NCI-H146 (cell line): ENCODE measurements at regions not wholly inside any gene's neighbourhood (a gene's known extent, or its start where the extent isn't known, plus 50 kb on each side); places are given as distances from the start of the nearest gene placed in this dataset.
"Not testable (repeated sequence)": the region's sequence is repeated elsewhere in the genome, so short reads cannot be mapped to it uniquely, and the experiment has no call there.

ENCODE experiments used
- DNase-seq: peaks from one replicate; lab custom pipeline; 2025; lab: John Stamatoyannopoulos, UW

DNA sequence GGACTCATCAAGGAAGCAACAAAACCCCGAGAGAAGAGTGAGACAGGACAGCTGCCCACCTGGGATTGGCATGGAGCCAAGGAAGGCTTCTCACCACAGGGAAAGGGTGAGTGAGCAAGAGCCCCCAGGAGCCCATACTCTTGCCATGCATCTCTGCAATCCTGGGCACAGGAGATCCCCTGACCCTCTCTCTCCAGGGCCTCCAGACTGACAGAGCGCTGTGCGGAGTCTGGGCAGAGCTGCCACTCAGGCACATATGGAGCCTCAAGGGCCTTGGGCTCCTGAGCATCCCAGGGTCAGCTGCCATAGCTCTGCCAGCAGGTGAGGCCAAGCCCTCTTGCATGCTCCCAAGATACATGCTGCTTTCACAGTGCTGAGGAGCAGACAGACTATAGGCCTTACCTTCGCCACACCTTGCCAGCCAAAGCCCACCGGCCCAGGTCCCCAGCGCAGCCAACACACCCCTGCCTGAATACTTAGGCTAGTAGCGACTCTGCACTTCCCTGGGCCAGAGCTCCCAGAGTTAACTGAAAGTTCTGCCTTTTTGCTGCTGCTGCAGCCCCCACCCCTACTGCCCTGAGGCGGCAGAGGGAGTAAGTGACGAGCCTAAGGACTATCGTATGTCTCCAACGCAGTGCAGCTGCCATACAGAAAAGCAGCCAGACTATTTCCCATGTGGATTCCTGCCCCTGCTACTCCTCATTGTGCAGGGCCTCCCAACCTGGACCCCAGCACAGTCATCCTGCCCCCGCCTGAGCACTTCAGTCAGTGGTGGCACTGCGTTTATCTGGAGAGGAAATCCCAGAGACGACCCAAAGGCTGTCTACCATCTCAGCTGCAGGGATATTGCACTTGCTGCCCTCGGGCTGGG, 251.6 kb downstream of the SPATA31A6 start:
- DNase-seq = peak; percentile 68

DNA sequence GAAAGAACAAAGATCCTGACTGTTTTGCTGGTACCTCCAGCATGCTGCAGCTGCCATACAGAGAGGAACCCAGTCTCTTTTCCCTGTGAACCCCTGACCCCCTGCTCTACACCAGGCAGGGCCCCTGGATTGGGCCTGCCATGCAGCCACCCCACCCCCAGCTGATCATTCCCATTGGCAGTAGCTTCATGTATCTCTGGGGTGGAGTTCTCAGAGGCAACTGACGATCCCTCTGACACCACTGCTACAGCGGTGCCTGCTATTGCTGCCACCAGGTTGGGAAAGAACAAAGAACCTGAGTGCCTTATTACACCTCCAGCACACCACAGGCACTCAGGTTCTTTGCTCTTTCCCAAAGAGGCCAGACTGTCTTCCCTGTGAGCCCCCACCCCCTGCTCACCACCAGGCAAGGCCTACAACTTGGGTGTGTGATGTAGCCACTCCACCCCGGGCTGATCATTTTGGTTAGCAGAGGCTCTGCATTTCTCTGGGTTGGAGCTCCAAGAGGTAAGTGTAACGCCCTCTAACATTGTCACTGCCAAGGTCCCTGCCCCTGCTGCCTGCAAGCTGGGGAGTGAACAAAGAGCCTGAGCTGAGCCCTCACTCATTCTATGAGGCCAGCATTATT, 252.4 kb downstream of the SPATA31A6 start:
- peak; percentile 29 for DNase-seq

DNA sequence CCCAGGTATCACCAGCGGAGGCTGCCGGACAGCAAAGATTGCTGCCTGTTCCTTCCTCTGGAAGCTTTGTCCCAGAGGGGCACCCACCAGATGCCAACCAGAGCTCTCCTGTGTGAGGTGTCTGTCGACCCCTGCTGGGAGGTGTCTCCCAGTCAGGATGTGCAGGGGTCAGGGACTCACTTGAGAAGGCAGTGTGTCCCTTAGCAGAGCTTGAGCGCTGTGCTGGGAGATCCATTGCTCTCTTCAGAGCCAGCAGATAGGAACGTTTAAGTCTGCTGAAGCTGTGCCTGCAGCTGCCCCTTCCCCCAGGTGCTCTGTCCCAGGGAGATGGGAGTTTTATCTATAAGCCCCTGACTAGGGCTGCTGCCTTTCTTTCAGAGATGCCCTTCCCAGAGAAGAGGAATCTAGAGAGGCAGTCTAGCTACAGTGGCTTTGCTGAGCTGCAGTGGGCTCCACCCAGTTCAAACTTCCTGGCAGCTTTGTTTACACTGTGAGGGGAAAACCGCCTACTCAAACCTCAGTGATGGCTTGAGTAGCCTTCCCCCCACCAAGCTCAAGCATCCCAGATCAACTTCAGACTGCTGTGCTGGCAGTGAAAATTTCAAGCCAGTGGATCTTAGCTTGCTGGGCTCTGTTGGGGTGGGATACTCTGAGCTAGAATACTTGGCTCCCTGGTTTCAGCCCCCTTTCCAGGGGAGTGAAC, 253.7 kb downstream of the SPATA31A6 start:
- not testable (repeated sequence) for DNase-seq

DNA sequence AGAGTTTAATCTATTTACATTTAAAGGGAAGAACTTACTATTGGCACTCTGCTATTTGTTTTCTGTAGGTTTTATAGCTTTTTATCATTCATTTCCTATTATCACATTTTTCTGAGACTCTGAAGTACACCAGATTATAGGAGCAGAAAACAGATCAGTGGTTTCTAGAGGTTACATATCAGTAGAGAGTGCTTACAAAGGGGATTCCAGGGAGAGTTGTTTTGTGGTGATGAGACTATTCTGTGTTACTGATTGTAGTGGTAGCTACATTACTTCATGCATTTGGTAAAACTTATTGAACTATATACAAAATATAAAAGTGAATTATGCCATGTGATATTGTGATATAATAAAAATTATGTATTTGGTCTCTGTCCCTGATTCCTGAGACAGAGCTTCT, 259.2 kb downstream of the SPATA31A6 start:
- DNase-seq = not testable (repeated sequence)

DNA sequence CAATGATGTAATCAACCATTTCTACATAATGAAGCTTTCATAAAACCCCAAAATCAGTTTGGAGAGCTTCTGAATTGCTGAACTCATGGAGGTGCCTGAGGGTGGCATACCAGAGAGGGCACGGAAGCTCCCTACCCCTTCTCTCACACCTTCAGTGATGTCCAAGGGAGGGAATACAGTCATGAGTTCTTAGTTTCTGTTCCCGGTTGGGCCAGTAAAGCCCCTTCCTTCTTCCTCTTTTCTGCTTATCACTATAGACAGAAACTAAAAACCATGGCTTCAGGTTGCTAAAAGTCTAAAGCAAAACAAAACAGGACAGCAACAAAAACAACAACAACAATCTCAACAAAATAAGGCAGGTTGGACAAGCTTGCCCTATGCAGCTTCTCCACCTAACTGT, 260.0 kb downstream of the SPATA31A6 start:
- DNase-seq = not testable (repeated sequence)

DNA sequence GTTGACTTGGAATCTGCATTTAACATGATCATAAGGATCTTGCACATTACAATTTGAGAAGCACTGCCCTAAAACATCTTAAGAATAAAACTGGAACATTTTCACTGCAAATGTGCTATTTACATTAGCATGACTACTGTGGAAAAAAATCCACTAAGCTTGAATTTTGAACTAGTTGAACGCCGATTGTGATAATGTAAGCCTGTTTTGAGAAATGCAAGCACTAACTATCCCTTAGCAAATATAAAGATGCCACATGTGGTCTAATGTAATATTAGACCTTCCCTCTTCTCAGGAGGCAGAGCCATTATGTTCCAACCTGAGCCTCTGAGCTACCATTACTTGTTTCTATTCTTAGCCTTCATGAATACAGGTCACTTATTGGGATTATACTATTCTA, 278.0 kb downstream of the SPATA31A6 start:
- DNase-seq = peak; percentile 32

DNA sequence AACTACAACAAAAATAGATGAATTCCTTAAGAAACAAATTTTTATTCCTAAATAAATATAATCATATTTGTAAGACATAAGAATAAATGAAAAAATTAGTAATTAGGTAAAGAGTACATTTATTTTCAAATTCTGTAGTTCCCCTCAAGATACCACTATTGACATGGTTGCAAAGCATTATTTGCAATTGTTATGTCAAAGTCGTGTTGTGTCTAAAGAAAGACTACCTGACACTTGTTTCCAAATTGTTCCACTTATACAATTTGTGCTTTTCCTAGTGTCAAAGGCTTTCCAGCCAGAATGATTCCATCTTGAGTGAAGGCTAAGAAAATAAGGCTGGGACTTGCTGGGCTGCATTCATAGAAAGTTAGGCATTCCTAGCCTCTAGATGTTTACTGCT, 278.4 kb downstream of the SPATA31A6 start:
- DNase-seq = not testable (repeated sequence)

DNA sequence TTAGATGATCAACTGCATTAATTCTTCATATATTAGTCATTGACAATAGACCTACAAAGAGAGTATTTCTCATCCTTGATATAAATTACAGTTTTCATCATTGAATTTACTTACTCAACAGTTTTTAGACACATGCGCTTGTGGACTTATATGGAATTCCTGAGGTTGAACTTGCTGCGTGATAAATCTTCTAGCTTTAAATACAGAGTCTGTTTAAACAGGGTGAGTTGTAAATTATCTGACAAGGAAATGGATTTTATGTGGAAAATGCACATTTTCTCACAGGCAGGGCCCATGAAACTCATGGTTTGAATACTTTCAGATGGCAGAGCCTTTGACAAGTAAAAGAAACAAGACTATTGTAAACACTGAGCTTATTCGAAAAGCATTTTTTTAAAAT, 280.5 kb downstream of the SPATA31A6 start:
- not testable (repeated sequence) for DNase-seq

DNA sequence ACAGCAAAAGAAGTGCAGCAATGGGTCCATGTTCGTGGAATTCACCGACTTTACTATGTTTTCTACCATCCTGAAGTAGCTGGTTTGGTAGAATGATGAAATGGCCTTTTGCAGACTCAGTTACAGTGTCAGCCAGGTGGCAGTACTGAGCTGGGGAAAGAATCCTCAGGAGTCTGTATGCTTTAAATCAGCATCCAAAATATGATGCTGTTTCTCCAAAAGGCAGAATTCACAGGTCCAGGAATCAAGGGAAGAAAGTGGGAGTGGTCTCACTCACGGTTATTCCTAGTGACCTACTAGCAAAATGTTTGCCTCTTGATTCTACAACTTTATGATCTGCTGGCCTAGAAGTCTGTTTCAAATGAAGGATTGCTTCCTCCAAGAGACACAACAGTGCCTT, 287.1 kb downstream of the SPATA31A6 start:
- DNase-seq = peak; percentile 29

DNA sequence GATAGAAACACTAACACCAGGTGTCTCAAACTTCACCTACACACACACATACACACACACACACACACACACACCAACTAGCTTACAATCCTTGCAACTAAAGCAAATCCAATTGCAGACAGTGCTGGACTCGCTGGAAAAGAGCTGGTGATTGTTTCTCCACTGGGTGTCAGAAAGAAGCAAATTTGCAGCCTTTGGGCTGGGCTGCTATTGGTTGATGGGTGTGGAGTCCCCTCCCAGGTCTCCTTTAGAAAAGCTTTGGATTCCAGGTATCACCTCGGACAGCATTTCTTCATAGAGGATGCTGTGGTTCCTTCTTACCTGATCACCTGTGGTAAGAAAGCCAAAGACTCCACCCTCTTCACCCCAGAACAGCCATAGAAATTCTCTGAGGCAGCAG, 307.5 kb downstream of the SPATA31A6 start:
- peak; percentile 32 for DNase-seq

DNA sequence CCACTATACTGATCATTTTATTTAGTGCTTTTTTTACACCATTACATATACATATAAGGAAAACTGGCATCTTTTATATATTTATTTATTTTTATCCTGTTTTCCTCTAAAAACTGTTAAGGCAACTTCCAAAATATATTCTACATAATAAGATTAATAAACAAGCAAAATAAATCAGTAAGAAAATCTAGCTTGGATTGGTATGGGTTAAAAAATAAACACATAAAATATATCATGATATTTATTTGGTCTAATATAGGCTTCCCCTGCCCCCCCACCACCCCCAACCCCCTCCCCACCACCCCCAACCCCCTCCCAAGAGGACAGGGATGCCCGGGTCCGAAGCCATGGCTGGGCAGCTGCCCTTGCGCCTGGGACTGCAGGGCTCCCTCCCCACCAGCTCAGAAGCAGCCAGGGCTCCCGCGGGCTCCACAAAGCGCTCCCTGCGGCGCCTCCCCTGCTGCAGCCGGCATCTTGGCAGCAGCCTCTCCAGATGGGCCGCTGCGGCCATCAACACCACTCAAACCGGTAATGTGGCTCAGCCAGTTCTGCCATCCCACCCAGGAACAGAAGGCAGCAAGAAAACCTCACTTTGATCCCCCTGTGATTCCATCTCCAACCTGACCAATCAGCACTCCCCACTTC, 319.3 kb downstream of the SPATA31A6 start:
- peak; percentile 80 for DNase-seq

DNA sequence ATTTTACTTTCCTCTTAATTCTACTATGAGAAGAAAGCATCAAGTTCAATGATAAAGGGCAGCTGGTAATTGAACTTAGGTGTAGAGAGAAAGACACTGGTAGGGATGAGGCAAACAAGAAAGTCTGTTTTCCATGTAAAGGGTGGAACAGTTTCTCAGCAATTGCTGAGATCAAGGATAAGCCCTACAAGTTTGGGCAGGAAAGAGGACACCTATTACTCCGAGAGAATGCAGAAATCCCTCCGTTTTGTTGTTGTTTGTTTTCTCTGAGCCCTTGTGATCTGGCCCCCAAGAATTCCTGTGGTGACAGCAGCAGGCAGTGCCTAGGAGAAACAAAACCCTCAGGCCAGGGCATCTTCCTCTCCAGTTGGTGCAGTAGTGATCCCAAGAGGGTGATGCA, 324.7 kb downstream of the SPATA31A6 start:
- DNase-seq = not testable (repeated sequence)

DNA sequence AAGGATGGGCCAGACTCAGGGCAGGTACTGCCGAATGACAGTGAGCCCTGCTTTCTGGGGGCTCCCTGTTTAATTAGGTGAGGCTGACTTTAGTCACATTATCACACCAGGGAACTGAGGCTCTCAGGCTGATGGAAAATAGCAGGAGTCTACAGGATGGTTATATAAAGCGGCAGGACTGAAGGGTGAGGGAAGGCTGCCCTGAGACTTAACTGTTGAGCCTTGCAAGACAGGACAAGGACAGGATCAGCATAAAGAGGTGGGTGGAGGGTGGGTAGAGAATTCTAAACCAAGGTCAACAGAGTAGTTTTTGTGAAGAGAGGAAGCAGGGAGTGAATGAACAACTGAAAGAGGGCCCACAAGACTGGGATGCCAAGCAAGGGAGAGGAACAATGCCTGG, 330.1 kb downstream of the SPATA31A6 start:
- not testable (repeated sequence) for DNase-seq

DNA sequence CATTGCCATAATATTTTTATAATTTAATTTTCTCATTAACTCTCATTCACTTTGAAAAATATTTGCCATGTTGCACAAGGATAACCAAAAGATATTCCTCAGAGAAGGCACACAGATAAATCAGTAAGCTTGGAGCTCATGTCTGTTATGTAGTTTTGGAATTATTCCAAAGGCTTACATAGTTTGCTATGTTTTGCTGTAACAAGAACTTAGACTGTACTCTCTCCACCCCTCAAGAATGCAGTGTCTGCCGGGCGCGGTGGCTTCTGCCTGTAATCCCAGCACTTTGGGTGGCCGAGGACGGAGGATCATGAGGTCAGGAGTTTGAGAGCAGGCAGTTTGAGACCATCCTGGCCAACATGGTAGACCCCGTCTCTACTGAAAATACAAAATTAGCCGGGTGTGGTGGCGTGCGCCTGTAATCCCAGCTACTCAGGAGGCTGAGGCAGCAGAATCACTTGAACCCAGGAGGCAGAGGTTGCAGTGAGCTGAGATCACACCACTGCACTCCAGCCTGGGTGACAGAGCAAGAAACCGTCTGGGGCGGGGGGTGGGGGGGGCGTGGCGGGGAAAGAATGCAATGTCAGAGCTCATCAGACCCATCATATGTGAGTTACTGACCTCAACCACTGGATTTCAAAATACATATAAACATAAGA, 351.0 kb downstream of the SPATA31A6 start:
- not testable (repeated sequence) for DNase-seq

DNA sequence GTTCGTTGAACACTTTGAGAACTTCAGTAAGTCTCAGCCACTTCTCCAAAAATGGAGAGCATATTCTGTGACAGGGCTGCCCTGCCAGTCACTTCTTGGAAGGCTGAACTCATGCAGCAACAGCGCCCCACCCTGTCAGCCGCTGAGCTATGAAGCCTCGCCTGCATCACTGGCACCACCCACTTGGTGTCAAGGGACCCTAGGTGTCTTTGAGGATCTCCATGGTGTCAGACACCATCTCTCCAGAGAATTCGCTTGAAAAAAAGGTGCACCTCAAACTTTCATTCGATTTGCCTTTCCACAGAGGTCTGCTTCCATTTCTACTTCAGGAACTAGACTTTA, 351.5 kb downstream of the SPATA31A6 start:
- not testable (repeated sequence) for DNase-seq

DNA sequence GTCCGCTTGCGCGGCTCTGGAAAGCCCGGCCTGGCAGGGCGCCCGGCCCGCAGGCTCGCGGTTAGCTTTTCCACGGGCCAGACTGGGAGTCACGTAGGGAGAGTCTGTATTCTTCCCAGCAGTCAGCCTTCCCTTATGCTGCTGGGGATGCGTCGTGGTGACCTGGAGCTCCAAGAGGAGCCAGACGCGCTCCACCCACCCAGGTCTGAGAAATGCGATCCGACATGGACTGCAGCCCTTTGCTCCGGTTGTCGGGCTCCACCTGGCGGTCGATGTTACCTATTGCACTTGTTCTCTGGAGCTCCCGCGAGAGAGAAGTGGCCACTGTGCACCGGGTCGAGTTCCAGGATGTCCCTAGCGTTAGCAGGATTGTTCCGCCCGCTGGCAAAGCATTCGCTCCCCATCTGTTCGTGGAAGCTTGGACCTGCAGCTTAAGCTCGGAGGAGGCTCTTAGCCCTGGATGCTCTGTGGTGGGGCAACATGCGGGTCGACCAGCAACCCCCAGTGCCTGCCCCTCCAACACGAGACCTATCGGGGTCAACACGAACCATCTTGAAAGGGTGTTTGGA, 367.4 kb downstream of the SPATA31A6 start:
- not testable (repeated sequence) for DNase-seq

DNA sequence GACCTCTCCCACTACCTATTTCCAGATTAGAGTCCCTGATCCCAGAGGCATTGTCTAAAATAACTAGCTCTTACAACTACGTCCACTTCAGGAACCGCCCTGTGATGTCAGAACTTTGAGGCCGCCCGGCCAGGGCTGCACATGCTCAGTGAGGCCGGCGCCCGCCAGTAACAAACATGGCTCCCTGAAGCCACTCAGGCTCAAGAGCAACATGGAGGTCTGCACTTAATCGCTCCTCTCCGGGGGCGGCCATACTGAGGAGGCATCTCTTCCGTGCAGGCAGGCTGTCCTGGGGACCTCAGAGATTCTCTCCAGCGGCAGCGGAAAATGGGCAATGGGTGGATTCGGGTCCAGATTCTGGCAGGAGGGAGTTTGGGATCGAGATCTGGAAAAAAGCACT, 385.1 kb downstream of the SPATA31A6 start:
- not testable (repeated sequence) for DNase-seq

DNA sequence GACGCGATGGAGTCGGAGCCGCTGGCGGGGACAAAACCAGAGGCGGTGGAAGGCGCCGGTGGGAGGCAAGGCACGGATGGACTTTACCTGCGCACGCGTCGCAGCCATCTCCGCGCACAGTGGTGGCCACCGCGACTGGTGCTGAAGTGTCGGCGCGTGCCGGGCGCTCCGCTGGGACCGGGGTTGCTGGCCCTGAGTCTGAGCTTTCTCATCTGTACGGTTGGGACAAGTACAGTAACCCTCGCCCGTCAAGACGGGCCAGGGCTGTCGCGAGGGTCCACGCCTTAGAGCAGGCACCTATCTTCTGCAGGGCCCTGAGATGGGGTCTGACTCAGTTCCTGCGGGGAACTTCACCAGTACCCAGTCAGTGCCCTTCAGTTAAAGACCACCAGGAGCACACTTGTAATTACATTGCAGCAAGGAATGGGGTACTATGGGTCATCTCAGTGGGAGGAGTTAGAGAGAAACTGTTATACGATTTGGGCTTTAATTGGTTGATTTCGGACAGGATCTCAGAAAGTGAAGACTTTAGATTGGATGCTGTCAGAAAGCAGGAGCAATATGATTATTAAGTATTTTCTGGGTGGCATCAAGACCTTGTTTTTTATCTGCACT, 385.6 kb downstream of the SPATA31A6 start:
- not testable (repeated sequence) for DNase-seq

DNA sequence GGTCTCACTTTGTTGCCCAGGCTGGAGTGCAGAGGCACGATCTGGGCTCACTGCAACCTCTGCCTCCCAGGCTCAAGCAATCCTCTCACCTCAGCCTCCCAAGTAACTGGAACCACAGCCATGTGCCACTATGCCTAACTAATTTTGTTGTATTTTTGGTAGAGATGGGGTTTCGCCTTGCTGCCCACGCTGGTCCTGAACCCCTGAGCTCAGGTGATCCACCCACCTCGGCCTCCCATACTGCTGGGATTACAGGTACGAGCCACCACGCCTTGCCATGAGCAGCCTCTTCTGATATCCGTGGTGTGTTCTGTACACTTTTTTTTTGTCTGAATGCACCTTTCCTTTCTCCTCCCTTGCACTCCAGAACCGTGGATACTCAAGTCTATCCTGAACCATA, 394.4 kb downstream of the SPATA31A6 start:
- DNase-seq = not testable (repeated sequence)
